Gastrocnemius medialis (tissue), 4 donors: ENCODE measurements at regions not wholly inside any gene's neighbourhood (a gene's known extent, or its start where the extent isn't known, plus 50 kb on each side); places are given as distances from the start of the nearest gene placed in this dataset.

ENCODE experiments used
- POLR2A ChIP-seq, 2 donors: fragments of 450-650 bp; IDR thresholded peaks; one replicate each; pipeline ENCODE4 v1.6.1; 2017; ENCODE audit warnings: antibody characterized with exemption in 2 of 2, mild to moderate bottlenecking in 2 of 2, moderate library complexity in 2 of 2
- TF ChIP-seq, protein P1 (sequence below), 5 experiments: fragments of 450-650 bp in 3 of 5; fragments of 200-600 bp in 2 of 5; sonication (generic) in 2 of 5; IDR thresholded peaks in 4 of 5; conservative IDR thresholded peaks in 1 of 5; 1 replicate in 4 of 5; 2 replicates in 1 of 5; pipeline ENCODE4 v1.5.1; 2016 to 2019; ENCODE audit warnings: antibody characterized with exemption in 5 of 5, mild to moderate bottlenecking in 3 of 5, moderate library complexity in 3 of 5

DNA sequence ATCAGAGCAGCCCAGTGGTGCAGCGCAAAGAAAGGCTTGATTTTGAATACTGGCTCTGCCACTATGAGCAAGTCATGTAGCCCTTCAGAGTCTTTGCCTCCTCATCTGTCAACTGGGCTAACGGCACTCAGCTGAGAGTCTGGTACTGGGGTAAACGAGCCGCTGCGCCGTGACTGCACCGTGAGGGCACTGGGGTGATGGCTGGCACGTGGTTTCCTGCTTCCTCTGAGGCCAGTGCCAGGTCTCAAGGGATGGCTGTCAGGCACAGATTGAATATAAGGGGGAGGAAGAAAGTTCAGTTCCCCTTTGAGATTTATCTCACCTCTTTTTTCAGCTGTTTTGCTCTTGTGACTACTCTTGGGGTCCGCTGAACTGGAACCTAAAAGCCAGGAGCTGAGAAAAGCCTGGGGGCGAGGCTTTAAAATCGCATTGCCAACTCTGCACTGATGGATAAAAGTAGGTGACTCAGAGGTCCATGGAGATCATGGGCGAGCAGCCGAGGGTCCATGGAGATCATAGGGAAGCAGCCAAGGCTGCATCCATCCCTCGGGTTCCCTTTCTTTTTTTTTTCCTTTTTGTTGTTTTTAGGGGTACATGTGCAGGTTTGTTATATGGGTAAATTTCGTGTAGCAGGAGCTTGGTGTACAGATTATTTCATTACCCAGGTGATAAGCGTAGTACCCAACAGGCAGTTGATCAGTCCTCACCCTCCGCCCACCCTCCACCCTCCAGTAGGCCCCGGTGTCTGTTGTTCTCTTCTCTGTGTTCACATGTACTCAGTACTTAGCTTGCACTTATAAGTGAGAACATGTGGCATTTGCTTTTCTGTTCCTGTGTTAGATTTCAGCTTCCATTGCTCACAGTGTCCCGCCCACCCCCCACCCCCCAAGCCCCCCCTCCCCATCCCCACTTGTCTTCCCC, 114.3 kb downstream of the SPP2 start:
- TF ChIP-seq, protein P1, sequence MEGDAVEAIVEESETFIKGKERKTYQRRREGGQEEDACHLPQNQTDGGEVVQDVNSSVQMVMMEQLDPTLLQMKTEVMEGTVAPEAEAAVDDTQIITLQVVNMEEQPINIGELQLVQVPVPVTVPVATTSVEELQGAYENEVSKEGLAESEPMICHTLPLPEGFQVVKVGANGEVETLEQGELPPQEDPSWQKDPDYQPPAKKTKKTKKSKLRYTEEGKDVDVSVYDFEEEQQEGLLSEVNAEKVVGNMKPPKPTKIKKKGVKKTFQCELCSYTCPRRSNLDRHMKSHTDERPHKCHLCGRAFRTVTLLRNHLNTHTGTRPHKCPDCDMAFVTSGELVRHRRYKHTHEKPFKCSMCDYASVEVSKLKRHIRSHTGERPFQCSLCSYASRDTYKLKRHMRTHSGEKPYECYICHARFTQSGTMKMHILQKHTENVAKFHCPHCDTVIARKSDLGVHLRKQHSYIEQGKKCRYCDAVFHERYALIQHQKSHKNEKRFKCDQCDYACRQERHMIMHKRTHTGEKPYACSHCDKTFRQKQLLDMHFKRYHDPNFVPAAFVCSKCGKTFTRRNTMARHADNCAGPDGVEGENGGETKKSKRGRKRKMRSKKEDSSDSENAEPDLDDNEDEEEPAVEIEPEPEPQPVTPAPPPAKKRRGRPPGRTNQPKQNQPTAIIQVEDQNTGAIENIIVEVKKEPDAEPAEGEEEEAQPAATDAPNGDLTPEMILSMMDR (IDR thresholded peaks at IDR 0.05 in 4 of 5, conservative IDR thresholded peaks at IDR 0.05 in 1 of 5) = no peak
- TF ChIP-seq POLR2A (IDR thresholded peaks at IDR 0.05) = no peak
